ENCODE measurements at regions not wholly inside any gene's neighbourhood (a gene's known extent, or its start where the extent isn't known, plus 50 kb on each side); places are given as distances from the start of the nearest gene placed in this dataset.

GRCh38 chr12:46960681-46961080, 118.7 kb upstream of the PCED1B start:
- H4K20me1 ChIP-seq (replicated peaks; ENCODE audit: control insufficient read depth, insufficient read depth, low read length): no peaks in the 10 kb centered on the region
- intact Hi-C loops (cut with micrococcal nuclease): no loop called here
- ChIA-PET CTCF (ENCODE audit: low intra/inter-chr PET ratio) (no interaction called here), POLR2A (no interaction called here)
- 0% methylated on average over 4 of the region's 4 CpGs for WGBS (ENCODE audit: insufficient coverage, low coverage, missing lambda C conversion rate)
- no peak overlapping the region for H3K9ac ChIP-seq (ENCODE audit: insufficient read depth in 1 of 2, low read depth in 2 of 2, low read length in 2 of 2)
- in situ Hi-C loops (cut with MboI): no loop called here
- FAIRE-seq (no peak), DNase-seq (ENCODE audit: extremely low read depth in 1 of 4, low spot score in 3 of 4) (no peak), ATAC-seq (no peak)
- H3K4me2 ChIP-seq (ENCODE audit: insufficient read depth, low read length): no peak overlapping the region
- no peak overlapping the region for H3K27ac ChIP-seq (ENCODE audit: extremely low read depth, low read depth, low read length)
- H3K9me1 ChIP-seq (ENCODE audit: control insufficient read depth, insufficient read depth, low read length): no peaks in the 10 kb centered on the region
- TF ChIP-seq SREBF2 (CRISPR knock-in tag; IDR thresholded peaks at IDR 0.05) (no peak), ZBTB9 (CRISPR knock-in tag; IDR thresholded peaks at IDR 0.05) (no peak), GATA2 (CRISPR knock-in tag; IDR thresholded peaks at IDR 0.05) (no peak), ZKSCAN1 (IDR thresholded peaks at IDR 0.05; ENCODE audit: low read depth, low read length) (no peak), KHSRP (IDR thresholded peaks at IDR 0.05) (no peak), IRF2 (CRISPR knock-in tag; IDR thresholded peaks at IDR 0.05) (no peak)
- no peaks in the 10 kb centered on the region for H3K27me3 ChIP-seq (ENCODE audit: control insufficient read depth in 2 of 2, insufficient read depth in 2 of 2, low read length in 2 of 2)
- no peaks in the 10 kb centered on the region for H3K79me2 ChIP-seq (ENCODE audit: control insufficient read depth, insufficient read depth, low read length)
- H2AFZ ChIP-seq (ENCODE audit: low read depth, low read length): no peak overlapping the region
- no peaks in the 10 kb centered on the region for H3K36me3 ChIP-seq (ENCODE audit: control insufficient read depth, insufficient read depth, low read length)
- no peaks in the 10 kb centered on the region for H3K4me1 ChIP-seq (replicated peaks in 1 of 2; ENCODE audit: control insufficient read depth in 2 of 2, insufficient read depth in 2 of 2, low read length in 2 of 2)
- no TSS peak for BruUV-seq (replicated peaks)
- no peaks in the 10 kb centered on the region for H3K9me3 ChIP-seq (replicated peaks; ENCODE audit: control insufficient read depth, insufficient read depth, low read depth, low read length)
- no peak overlapping the region for H3K4me3 ChIP-seq

DNA sequence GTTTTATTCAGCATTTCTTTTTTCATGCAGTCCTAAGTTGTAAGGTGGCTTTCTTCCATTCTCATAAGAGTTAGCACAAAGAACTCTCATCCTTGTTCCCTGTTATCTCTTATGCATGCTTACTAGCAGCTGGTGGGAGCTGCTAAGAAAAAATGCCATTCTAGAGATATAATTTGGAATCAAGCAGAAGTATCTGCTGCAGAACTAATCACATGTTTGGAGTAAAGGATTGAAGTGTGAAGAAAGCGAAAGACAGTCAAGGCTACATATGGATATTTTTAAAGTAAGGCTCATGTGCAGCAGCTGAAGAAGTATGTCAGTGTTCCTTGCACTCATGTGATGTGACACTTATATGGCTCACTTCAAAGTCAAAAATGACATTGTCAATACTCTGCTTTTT, 116.2 kb upstream of the PCED1B start:
- H3K79me2 ChIP-seq (ENCODE audit: control insufficient read depth, insufficient read depth, low read length): no peaks in the 10 kb centered on the region
- H3K4me3 ChIP-seq: no peak overlapping the region
- FAIRE-seq (no peak), DNase-seq (ENCODE audit: extremely low read depth in 1 of 4, low spot score in 3 of 4) (no peak), ATAC-seq (no peak)
- no peak overlapping the region for H3K4me2 ChIP-seq (ENCODE audit: insufficient read depth, low read length)
- no TSS peak for BruUV-seq (replicated peaks)
- no peaks in the 10 kb centered on the region for H3K36me3 ChIP-seq (ENCODE audit: control insufficient read depth, insufficient read depth, low read length)
- intact Hi-C loops (cut with micrococcal nuclease): no loop called here
- in situ Hi-C loops (cut with MboI): no loop called here
- 0% methylated on average over 1 of the region's 1 CpG for WGBS (ENCODE audit: insufficient coverage, low coverage, missing lambda C conversion rate)
- H2AFZ ChIP-seq (ENCODE audit: low read depth, low read length): no peak overlapping the region
- H3K27ac ChIP-seq (ENCODE audit: extremely low read depth, low read depth, low read length): no peak overlapping the region
- ChIA-PET CTCF (ENCODE audit: low intra/inter-chr PET ratio) (interaction anchor here (0.7 kb wide), 1 partner anchor 30 kb away, joined by 3 read pairs; no protein-coding TSS in a partner anchor), POLR2A (no interaction called here)
- no peaks in the 10 kb centered on the region for H3K9me1 ChIP-seq (ENCODE audit: control insufficient read depth, insufficient read depth, low read length)
- H3K9ac ChIP-seq (ENCODE audit: insufficient read depth in 1 of 2, low read depth in 2 of 2, low read length in 2 of 2): no peak overlapping the region
- no peaks in the 10 kb centered on the region for H4K20me1 ChIP-seq (replicated peaks; ENCODE audit: control insufficient read depth, insufficient read depth, low read length)
- H3K9me3 ChIP-seq (replicated peaks; ENCODE audit: control insufficient read depth, insufficient read depth, low read depth, low read length): no peaks in the 10 kb centered on the region
- no peaks in the 10 kb centered on the region for H3K4me1 ChIP-seq (replicated peaks in 1 of 2; ENCODE audit: control insufficient read depth in 2 of 2, insufficient read depth in 2 of 2, low read length in 2 of 2)
- no peaks in the 10 kb centered on the region for H3K27me3 ChIP-seq (ENCODE audit: control insufficient read depth in 2 of 2, insufficient read depth in 2 of 2, low read length in 2 of 2)
- TF ChIP-seq ZNF41 (CRISPR knock-in tag; conservative IDR thresholded peaks at IDR 0.05) (no peak), EP300 (IDR thresholded peaks at IDR 0.05; ENCODE audit: low read length) (no peak), JUNB (CRISPR knock-in tag; conservative IDR thresholded peaks at IDR 0.05) (no peak), RNF219 (CRISPR knock-in tag; IDR thresholded peaks at IDR 0.05) (no peak), BDP1 (IDR thresholded peaks at IDR 0.05; ENCODE audit: insufficient read depth, insufficient read length) (no peak), MAX (CRISPR knock-in tag; IDR thresholded peaks at IDR 0.05) (no peak), TEAD4 (IDR thresholded peaks at IDR 0.05; ENCODE audit: low read length) (no peak), TEAD4 (CRISPR knock-in tag; IDR thresholded peaks at IDR 0.05; ENCODE audit: borderline replicate concordance) (no peak)
- TF ChIP-seq, protein P1, sequence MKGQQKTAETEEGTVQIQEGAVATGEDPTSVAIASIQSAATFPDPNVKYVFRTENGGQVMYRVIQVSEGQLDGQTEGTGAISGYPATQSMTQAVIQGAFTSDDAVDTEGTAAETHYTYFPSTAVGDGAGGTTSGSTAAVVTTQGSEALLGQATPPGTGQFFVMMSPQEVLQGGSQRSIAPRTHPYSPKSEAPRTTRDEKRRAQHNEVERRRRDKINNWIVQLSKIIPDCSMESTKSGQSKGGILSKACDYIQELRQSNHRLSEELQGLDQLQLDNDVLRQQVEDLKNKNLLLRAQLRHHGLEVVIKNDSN (CRISPR knock-in tag; IDR thresholded peaks at IDR 0.05): no peak

Data from K562 (cell line).